IPS DF 6.9 (cell line): ENCODE measurements at regions not wholly inside any gene's neighbourhood (a gene's known extent, or its start where the extent isn't known, plus 50 kb on each side); places are given as distances from the start of the nearest gene placed in this dataset.

ENCODE experiments used
- DNase-seq: peaks from one replicate; pipeline ENCODE4 v3.0.0-alpha.2; 2013; ENCODE audit warnings: low read depth, low spot score
- H3K27ac ChIP-seq: one replicate; pipeline ENCODE4 v1.5.1; 2013; ENCODE audit warnings: low read length, control low read depth
- H3K27me3 ChIP-seq: 2 replicates; pipeline ENCODE4 v1.6.1; 2013; ENCODE audit warnings: mild to moderate bottlenecking, low read length; ENCODE audit not compliant: control insufficient read depth, insufficient read depth
- H3K36me3 ChIP-seq: 2 replicates; pipeline ENCODE4 v1.6.1; 2013; ENCODE audit warnings: low read length; ENCODE audit not compliant: control insufficient read depth, insufficient read depth
- H3K4me1 ChIP-seq: 2 replicates; pipeline ENCODE4 v1.6.1; 2013; ENCODE audit warnings: low read length; ENCODE audit not compliant: control insufficient read depth, insufficient read depth
- H3K4me3 ChIP-seq: 2 replicates; pipeline ENCODE4 v1.5.1; 2013; ENCODE audit warnings: mild to moderate bottlenecking, low read length
- H3K9me3 ChIP-seq: 2 replicates; pipeline ENCODE4 v1.6.1; 2013; ENCODE audit warnings: low read length, inconsistent platforms; ENCODE audit not compliant: control insufficient read depth, insufficient read depth
- WGBS: extraction: QIAGEN DNeasy Blood & Tissue Kit; methylation state at CpG from one replicate; pipeline ENCODE4 v1.1.7; 2013; ENCODE audit warnings: mixed read lengths, missing lambda C conversion rate; ENCODE audit not compliant: insufficient read length, insufficient coverage; 5-methylcytosine and 5-hydroxymethylcytosine counted together

- Histone ChIP-seq H3K4me3 (no peak overlapping the region), H3K27ac (no peak overlapping the region), H3K4me1 (no peaks in the 10 kb centered on the region; the same call in 1 of the 2 replicates), H3K36me3 (no peaks in the 10 kb centered on the region), H3K27me3 (no peaks in the 10 kb centered on the region), H3K9me3 (no peaks in the 10 kb centered on the region)
- no peak for DNase-seq
- no CpG with 5 or more reads among the region's 2 CpGs for WGBS
Observed at GRCh38 chr20:11714886-11715285, 202.8 kb upstream of the BTBD3 start.

GRCh38 chr20:11716239-11716944, 201.3 kb upstream of the BTBD3 start:
- H3K4me1 ChIP-seq, result no peaks in the 10 kb centered on the region; the same call in 1 of the 2 replicates
- H3K4me3 ChIP-seq, result no peak overlapping the region
- H3K36me3 ChIP-seq, result no peaks in the 10 kb centered on the region
- H3K27ac ChIP-seq, result no peak overlapping the region
- H3K9me3 ChIP-seq, result no peaks in the 10 kb centered on the region
- no peaks in the 10 kb centered on the region for H3K27me3 ChIP-seq
- peak; percentile 52 for DNase-seq
- no CpG with 5 or more reads among the region's 4 CpGs for WGBS

- Histone ChIP-seq H3K36me3 (no peaks in the 10 kb centered on the region), H3K27me3 (no peaks in the 10 kb centered on the region), H3K27ac (no peak overlapping the region), H3K9me3 (no peaks in the 10 kb centered on the region), H3K4me1 (no peaks in the 10 kb centered on the region; the same call in 1 of the 2 replicates), H3K4me3 (no peak overlapping the region)
- no CpG with 5 or more reads among the region's 1 CpG for WGBS
- no peak for DNase-seq
Observed at GRCh38 chr20:11716945-11717248, 200.8 kb upstream of the BTBD3 start.

- H3K36me3 ChIP-seq, result no peaks in the 10 kb centered on the region
- no peak overlapping the region for H3K27ac ChIP-seq
- H3K4me1 ChIP-seq, result no peaks in the 10 kb centered on the region; the same call in 1 of the 2 replicates
- H3K9me3 ChIP-seq, result no peaks in the 10 kb centered on the region
- no peak overlapping the region for H3K4me3 ChIP-seq
- WGBS, result no CpG with 5 or more reads among the region's 3 CpGs
- no peak for DNase-seq
- no peaks in the 10 kb centered on the region for H3K27me3 ChIP-seq
Observed at GRCh38 chr20:11717562-11717961, 200.1 kb upstream of the BTBD3 start.

GRCh38 chr20:11718474-11719094, 199.1 kb upstream of the BTBD3 start:
- no CpG with 5 or more reads among the region's 1 CpG for WGBS
- no peak overlapping the region for H3K27ac ChIP-seq
- no peaks in the 10 kb centered on the region; the same call in 1 of the 2 replicates for H3K4me1 ChIP-seq
- no peaks in the 10 kb centered on the region for H3K9me3 ChIP-seq
- H3K4me3 ChIP-seq, result no peak overlapping the region
- DNase-seq, result peak; percentile 35
- H3K27me3 ChIP-seq, result no peaks in the 10 kb centered on the region
- no peaks in the 10 kb centered on the region for H3K36me3 ChIP-seq

GRCh38 chr20:11719153-11719552, 198.5 kb upstream of the BTBD3 start:
- WGBS, result no CpG with 5 or more reads among the region's 4 CpGs

GRCh38 chr20:11721411-11721810, 196.3 kb upstream of the BTBD3 start:
- H3K36me3 ChIP-seq, result no peaks in the 10 kb centered on the region
- DNase-seq, result no peak
- no CpG with 5 or more reads among the region's 2 CpGs for WGBS
- H3K9me3 ChIP-seq, result no peaks in the 10 kb centered on the region
- no peaks in the 10 kb centered on the region for H3K27me3 ChIP-seq
- no peaks in the 10 kb centered on the region; the same call in 1 of the 2 replicates for H3K4me1 ChIP-seq
- no peak overlapping the region for H3K4me3 ChIP-seq
- no peak overlapping the region for H3K27ac ChIP-seq

More at GRCh38 chr20:11719153-11719552, 198.5 kb upstream of the BTBD3 start:
- H3K27ac ChIP-seq, result no peak overlapping the region
- H3K4me1 ChIP-seq, result no peaks in the 10 kb centered on the region; the same call in 1 of the 2 replicates
- no peak overlapping the region for H3K4me3 ChIP-seq
- peak; percentile 43 for DNase-seq
- H3K36me3 ChIP-seq, result no peaks in the 10 kb centered on the region
- H3K27me3 ChIP-seq, result no peaks in the 10 kb centered on the region
- no peaks in the 10 kb centered on the region for H3K9me3 ChIP-seq

- WGBS, result no CpG with 5 or more reads among the region's 3 CpGs
- H3K27ac ChIP-seq, result no peak overlapping the region
- no peak for DNase-seq
- H3K4me3 ChIP-seq, result no peak overlapping the region
- H3K9me3 ChIP-seq, result no peaks in the 10 kb centered on the region
- H3K27me3 ChIP-seq, result no peaks in the 10 kb centered on the region
- H3K4me1 ChIP-seq, result no peaks in the 10 kb centered on the region
- H3K36me3 ChIP-seq, result no peaks in the 10 kb centered on the region
Observed at GRCh38 chr20:11724097-11724496, 193.6 kb upstream of the BTBD3 start.

- WGBS, result no CpG with 5 or more reads among the region's 3 CpGs
- H3K36me3 ChIP-seq, result no peaks in the 10 kb centered on the region
- H3K9me3 ChIP-seq, result no peaks in the 10 kb centered on the region
- no peaks in the 10 kb centered on the region for H3K27me3 ChIP-seq
- no peaks in the 10 kb centered on the region for H3K4me1 ChIP-seq
- no peak overlapping the region for H3K27ac ChIP-seq
- no peak for DNase-seq
- no peak overlapping the region for H3K4me3 ChIP-seq
Observed at GRCh38 chr20:11726026-11726425, 191.7 kb upstream of the BTBD3 start.

GRCh38 chr20:11727708-11728107, 190.0 kb upstream of the BTBD3 start:
- Histone ChIP-seq H3K27me3 (no peaks in the 10 kb centered on the region), H3K36me3 (no peaks in the 10 kb centered on the region), H3K4me1 (no peaks in the 10 kb centered on the region), H3K27ac (no peak overlapping the region), H3K4me3 (no peak overlapping the region), H3K9me3 (no peaks in the 10 kb centered on the region)
- WGBS, result no CpG with 5 or more reads among the region's 1 CpG
- no peak for DNase-seq

- Histone ChIP-seq H3K27ac (no peak overlapping the region), H3K4me1 (no peaks in the 10 kb centered on the region), H3K9me3 (no peaks in the 10 kb centered on the region), H3K27me3 (no peaks in the 10 kb centered on the region), H3K4me3 (no peak overlapping the region), H3K36me3 (no peaks in the 10 kb centered on the region)
- DNase-seq, result no peak
- no CpG with 5 or more reads among the region's 2 CpGs for WGBS
Observed at GRCh38 chr20:11728937-11729336, 188.8 kb upstream of the BTBD3 start.
